ENCODE measurements at regions not wholly inside any gene's neighbourhood (a gene's known extent, or its start where the extent isn't known, plus 50 kb on each side); places are given as distances from the start of the nearest gene placed in this dataset.

GRCh38 chr6:130679684-130680083 lies 147.5 kb upstream of the SMLR1 start (continued):
- TF ChIP-seq AFF1 (IDR thresholded peaks at IDR 0.05; ENCODE audit: low read depth in 1 of 2, partially characterized antibody in 2 of 2) (no peak), NCOA6 (IDR thresholded peaks at IDR 0.05) (no peak), POLR2A (conservative IDR thresholded peaks at IDR 0.05) (no peak), RERE (CRISPR knock-in tag; IDR thresholded peaks at IDR 0.05; ENCODE audit: borderline replicate concordance) (no peak), NKRF (IDR thresholded peaks at IDR 0.05; ENCODE audit: borderline replicate concordance) (no peak)
